ENCODE measurements at regions not wholly inside any gene's neighbourhood (a gene's known extent, or its start where the extent isn't known, plus 50 kb on each side); places are given as distances from the start of the nearest gene placed in this dataset.

GRCh38 chr11:82082976-82083375 lies 650.7 kb downstream of the FAM181B start:
- RAD21 ChIA-PET (ENCODE audit: unreplicated experiment) = no interaction called here
- 18% methylated on average over 2 of the region's 2 CpGs for WGBS (ENCODE audit: insufficient coverage, insufficient replicate concordance, low lambda C conversion rate, missing lambda C conversion rate)

More at GRCh38 chr11:82082976-82083375, 650.7 kb downstream of the FAM181B start:
- in situ Hi-C loops (cut with MboI) = no loop called here
- ChIA-PET SMC1A (ENCODE audit: uncharacterized antibody, unreplicated experiment) (no interaction called here), POLR2A (no interaction called here), CTCF (interaction anchor here (0.6 kb wide), 1 partner anchor 13 kb away, joined by 3 read pairs; no protein-coding TSS in a partner anchor)
- Histone ChIP-seq H3K9me3 (replicated peaks; ENCODE audit: control insufficient read depth, insufficient read depth, low read length) (no peaks in the 10 kb centered on the region), H3K27me3 (replicated peaks in 1 of 2; ENCODE audit: control insufficient read depth in 2 of 2, insufficient read depth in 2 of 2, low read length in 1 of 2) (no peaks in the 10 kb centered on the region), H3K9ac (ENCODE audit: control insufficient read depth, insufficient read depth, low read length) (no peak overlapping the region), H3K4me2 (ENCODE audit: control insufficient read depth, insufficient read depth) (no peak overlapping the region), H3K4me1 (ENCODE audit: control insufficient read depth, insufficient read depth, low read length) (no peaks in the 10 kb centered on the region), H2AFZ (ENCODE audit: control insufficient read depth, low read depth, low read length) (no peak overlapping the region), H3K79me2 (ENCODE audit: control insufficient read depth, insufficient read depth, low read length) (no peaks in the 10 kb centered on the region), H3K36me3 (ENCODE audit: control insufficient read depth in 2 of 2, insufficient read depth in 2 of 2, low read length in 1 of 2) (no peaks in the 10 kb centered on the region), H3K27ac (ENCODE audit: control insufficient read depth, insufficient read depth) (no peak overlapping the region), H4K20me1 (ENCODE audit: control insufficient read depth, insufficient read depth) (no peaks in the 10 kb centered on the region), H3K4me3 (no peak overlapping the region)
- TF ChIP-seq PRDM15 (CRISPR knock-in tag; IDR thresholded peaks at IDR 0.05) (no peak), CBX3 (IDR thresholded peaks at IDR 0.05; ENCODE audit: borderline replicate concordance, low read depth) (no peak), PAX5 (IDR thresholded peaks at IDR 0.05; ENCODE audit: borderline replicate concordance, low read depth, low read length) (no peak), IKZF1 (conservative IDR thresholded peaks at IDR 0.05) (no peak), TCF7 (IDR thresholded peaks at IDR 0.05; ENCODE audit: borderline replicate concordance) (no peak)
- DNase-seq (ENCODE audit: low read depth, low spot score) = no peak
- FAIRE-seq = no peak
- intact Hi-C loops (cut with micrococcal nuclease; ENCODE audit: unreplicated experiment) = no loop called here
- BruUV-seq (replicated peaks) = no TSS peak
- no peak for ATAC-seq
